WTC11 (cell line): ENCODE measurements at regions not wholly inside any gene's neighbourhood (a gene's known extent, or its start where the extent isn't known, plus 50 kb on each side); places are given as distances from the start of the nearest gene placed in this dataset.

Experiments
- ATAC-seq: fragments of 200-7000 bp; cut with Tn5 transposase; 2 replicates; pipeline ENCODE4 v1.10.0; 2021; ENCODE audit warnings: mild to moderate bottlenecking, moderate library complexity
- CTCF ChIA-PET: fragments of 300-600 bp; sonication (Branson Sonifier 250); formaldehyde crosslinking; loops from one replicate; lab custom pipeline; 2021; ENCODE audit warnings: antibody characterized with exemption; lab: Charles Lee
- POLR2A ChIA-PET: fragments of 350-600 bp; sonication (Branson Sonifier 250); formaldehyde crosslinking; loops from one replicate; lab custom pipeline; 2021; ENCODE audit warnings: antibody characterized with exemption; lab: Charles Lee
- DNase-seq: peaks from one replicate; pipeline ENCODE4 v3.0.0; 2021; ENCODE audit warnings: low spot score
- H3K27ac Mint-ChIP-seq: 2 replicates; pipeline ENCODE4 v1.8.0; 2021; ENCODE audit warnings: mixed read lengths
- H3K27me3 Mint-ChIP-seq: 2 replicates; pipeline ENCODE4 v1.8.0; 2021; ENCODE audit warnings: low read depth, mild to moderate bottlenecking, moderate library complexity, mixed read lengths
- H3K36me3 Mint-ChIP-seq: 2 replicates; pipeline ENCODE4 v1.8.0; 2021; ENCODE audit warnings: mixed read lengths
- H3K4me1 Mint-ChIP-seq: 2 replicates; pipeline ENCODE4 v1.8.0; 2022; ENCODE audit warnings: mixed read lengths
- H3K4me3 Mint-ChIP-seq: 2 replicates; pipeline ENCODE4 v1.8.0; 2021; ENCODE audit warnings: mild to moderate bottlenecking, moderate library complexity, mixed read lengths
- H3K9me3 Mint-ChIP-seq: 2 replicates; pipeline ENCODE4 v1.8.0; 2021; ENCODE audit warnings: mixed read lengths
- ATF1 ChIP-seq: sonication (generic); formaldehyde crosslinking; IDR thresholded peaks from 2 replicates; pipeline ENCODE4 v1.8.1; 2023; ENCODE audit warnings: mild to moderate bottlenecking, moderate library complexity, missing genetic modification reagents
- CDX4 ChIP-seq: fragments of 250-450 bp; sonication (Bioruptor Pico); IDR thresholded peaks from 2 replicates; pipeline ENCODE4 v1.9.0; 2021; ENCODE audit warnings: moderate library complexity, mild to moderate bottlenecking, inconsistent platforms, borderline replicate concordance
- ERG ChIP-seq: fragments of 250-450 bp; sonication (Bioruptor Pico); IDR thresholded peaks from 2 replicates; pipeline ENCODE4 v1.8.0; 2021; ENCODE audit warnings: mild to moderate bottlenecking
- ESRRA ChIP-seq: sonication (generic); formaldehyde crosslinking; IDR thresholded peaks from 2 replicates; pipeline ENCODE4 v1.8.1; 2022; ENCODE audit warnings: mild to moderate bottlenecking, missing genetic modification reagents, borderline replicate concordance
- GABPB1 ChIP-seq: sonication (generic); formaldehyde crosslinking; IDR thresholded peaks from 2 replicates; pipeline ENCODE4 v1.8.1; 2023; ENCODE audit warnings: mild to moderate bottlenecking, missing genetic modification reagents
- HMGA2 ChIP-seq: fragments of 250-450 bp; sonication (Bioruptor Pico); IDR thresholded peaks from 2 replicates; pipeline ENCODE4 v1.4.0; 2021; ENCODE audit warnings: mild to moderate bottlenecking, moderate library complexity
- HMGXB4 ChIP-seq: sonication (generic); formaldehyde crosslinking; IDR thresholded peaks from 2 replicates; pipeline ENCODE4 v1.8.1; 2023; ENCODE audit warnings: mild to moderate bottlenecking, moderate library complexity, missing genetic modification reagents
- JUN ChIP-seq: sonication (generic); formaldehyde crosslinking; IDR thresholded peaks from 2 replicates; pipeline ENCODE4 v1.8.0; 2023; ENCODE audit warnings: mild to moderate bottlenecking, missing genetic modification reagents
- NFYB ChIP-seq: sonication (generic); formaldehyde crosslinking; conservative IDR thresholded peaks from 2 replicates; pipeline ENCODE4 v1.8.0; 2022; ENCODE audit warnings: low read depth, missing genetic modification reagents
- OVOL2 ChIP-seq: fragments of 250-450 bp; sonication (Bioruptor Pico); IDR thresholded peaks from 2 replicates; pipeline ENCODE4 v1.9.0; 2021; ENCODE audit warnings: mild to moderate bottlenecking, borderline replicate concordance
- TCF7 ChIP-seq: sonication (generic); formaldehyde crosslinking; IDR thresholded peaks from 2 replicates; pipeline ENCODE4 v1.8.0; 2022; ENCODE audit warnings: mild to moderate bottlenecking, low read depth, missing genetic modification reagents, moderate library complexity
- USF1 ChIP-seq: sonication (generic); formaldehyde crosslinking; IDR thresholded peaks from 2 replicates; pipeline ENCODE4 v1.8.0; 2022; ENCODE audit warnings: mild to moderate bottlenecking, missing genetic modification reagents
- ZBTB21 ChIP-seq: sonication (generic); formaldehyde crosslinking; IDR thresholded peaks from 2 replicates; pipeline ENCODE4 v1.8.1; 2023; ENCODE audit warnings: mild to moderate bottlenecking, missing genetic modification reagents, borderline replicate concordance
- ZNF232 ChIP-seq: sonication (generic); formaldehyde crosslinking; IDR thresholded peaks from 2 replicates; pipeline ENCODE4 v1.8.0; 2022; ENCODE audit warnings: mild to moderate bottlenecking, missing genetic modification reagents
- ZNF396 ChIP-seq: fragments of 250-450 bp; sonication (Bioruptor Pico); IDR thresholded peaks from 2 replicates; pipeline ENCODE4 v1.8.0; 2021; ENCODE audit warnings: mild to moderate bottlenecking, moderate library complexity, borderline replicate concordance
- ZNF416 ChIP-seq: fragments of 250-450 bp; sonication (Bioruptor Pico); IDR thresholded peaks from 2 replicates; pipeline ENCODE4 v1.9.0; 2021; ENCODE audit warnings: mild to moderate bottlenecking, inconsistent platforms
- ZNF423 ChIP-seq: fragments of 250-450 bp; sonication (Bioruptor Pico); IDR thresholded peaks from 2 replicates; pipeline ENCODE4 v2.1.2; 2022; ENCODE audit warnings: mild to moderate bottlenecking, moderate library complexity
- ZNF671 ChIP-seq: fragments of 250-450 bp; sonication (Bioruptor Pico); IDR thresholded peaks from 2 replicates; pipeline ENCODE4 v1.8.0; 2021; ENCODE audit warnings: mild to moderate bottlenecking
- TF ChIP-seq, protein P1 (sequence below): sonication (generic); formaldehyde crosslinking; IDR thresholded peaks from 2 replicates; pipeline ENCODE4 v1.8.1; 2023; ENCODE audit warnings: mild to moderate bottlenecking, missing genetic modification reagents, borderline replicate concordance
- TF ChIP-seq, protein P2 (sequence below): fragments of 250-450 bp; sonication (Bioruptor Pico); IDR thresholded peaks from 2 replicates; pipeline ENCODE4 v1.9.0; 2021; ENCODE audit warnings: mild to moderate bottlenecking
- TF ChIP-seq, protein P3 (sequence below): sonication (generic); formaldehyde crosslinking; IDR thresholded peaks from 2 replicates; pipeline ENCODE4 v1.8.1; 2022; ENCODE audit warnings: low read depth, missing genetic modification reagents, borderline replicate concordance
- TF ChIP-seq, protein P4 (sequence below): sonication (generic); formaldehyde crosslinking; IDR thresholded peaks from 2 replicates; pipeline ENCODE4 v1.8.1; 2023; ENCODE audit warnings: mild to moderate bottlenecking, missing genetic modification reagents

DNA sequence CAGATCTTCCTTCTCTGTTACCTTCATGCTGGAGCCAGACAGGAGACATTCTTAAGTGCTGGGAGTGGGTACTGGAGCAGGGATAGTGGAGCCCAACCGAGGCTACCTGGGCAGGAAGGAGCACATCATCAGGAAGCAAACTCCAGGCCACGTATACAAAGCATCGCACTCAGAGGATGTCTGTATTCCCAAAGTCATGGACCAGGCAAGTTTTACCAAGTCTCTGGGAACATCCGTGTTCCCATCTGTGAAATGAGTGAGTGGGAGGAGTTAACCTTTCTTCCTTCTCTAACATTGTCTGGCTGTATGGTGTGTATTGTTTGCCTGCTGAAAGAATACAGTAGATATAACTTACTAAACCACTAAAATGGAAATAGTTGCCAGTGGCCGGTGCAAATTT, 175.0 kb upstream of the TMEM45B start (continued):
- TF ChIP-seq, protein P1, sequence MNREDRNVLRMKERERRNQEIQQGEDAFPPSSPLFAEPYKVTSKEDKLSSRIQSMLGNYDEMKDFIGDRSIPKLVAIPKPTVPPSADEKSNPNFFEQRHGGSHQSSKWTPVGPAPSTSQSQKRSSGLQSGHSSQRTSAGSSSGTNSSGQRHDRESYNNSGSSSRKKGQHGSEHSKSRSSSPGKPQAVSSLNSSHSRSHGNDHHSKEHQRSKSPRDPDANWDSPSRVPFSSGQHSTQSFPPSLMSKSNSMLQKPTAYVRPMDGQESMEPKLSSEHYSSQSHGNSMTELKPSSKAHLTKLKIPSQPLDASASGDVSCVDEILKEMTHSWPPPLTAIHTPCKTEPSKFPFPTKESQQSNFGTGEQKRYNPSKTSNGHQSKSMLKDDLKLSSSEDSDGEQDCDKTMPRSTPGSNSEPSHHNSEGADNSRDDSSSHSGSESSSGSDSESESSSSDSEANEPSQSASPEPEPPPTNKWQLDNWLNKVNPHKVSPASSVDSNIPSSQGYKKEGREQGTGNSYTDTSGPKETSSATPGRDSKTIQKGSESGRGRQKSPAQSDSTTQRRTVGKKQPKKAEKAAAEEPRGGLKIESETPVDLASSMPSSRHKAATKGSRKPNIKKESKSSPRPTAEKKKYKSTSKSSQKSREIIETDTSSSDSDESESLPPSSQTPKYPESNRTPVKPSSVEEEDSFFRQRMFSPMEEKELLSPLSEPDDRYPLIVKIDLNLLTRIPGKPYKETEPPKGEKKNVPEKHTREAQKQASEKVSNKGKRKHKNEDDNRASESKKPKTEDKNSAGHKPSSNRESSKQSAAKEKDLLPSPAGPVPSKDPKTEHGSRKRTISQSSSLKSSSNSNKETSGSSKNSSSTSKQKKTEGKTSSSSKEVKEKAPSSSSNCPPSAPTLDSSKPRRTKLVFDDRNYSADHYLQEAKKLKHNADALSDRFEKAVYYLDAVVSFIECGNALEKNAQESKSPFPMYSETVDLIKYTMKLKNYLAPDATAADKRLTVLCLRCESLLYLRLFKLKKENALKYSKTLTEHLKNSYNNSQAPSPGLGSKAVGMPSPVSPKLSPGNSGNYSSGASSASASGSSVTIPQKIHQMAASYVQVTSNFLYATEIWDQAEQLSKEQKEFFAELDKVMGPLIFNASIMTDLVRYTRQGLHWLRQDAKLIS (CRISPR knock-in tag), result no peak
- TF ChIP-seq ERG (CRISPR knock-in tag), result no peak
- TF ChIP-seq ZNF671, result no peak
- no peak for TF ChIP-seq USF1 (CRISPR knock-in tag)
- TF ChIP-seq ZNF232, result no peak
- TF ChIP-seq ATF1 (CRISPR knock-in tag), result no peak
- no peak for TF ChIP-seq ZNF423 (CRISPR knock-in tag)
- TF ChIP-seq TCF7 (CRISPR knock-in tag), result no peak
- TF ChIP-seq ESRRA (CRISPR knock-in tag), result no peak
- no peak for TF ChIP-seq GABPB1
- TF ChIP-seq, protein P2, sequence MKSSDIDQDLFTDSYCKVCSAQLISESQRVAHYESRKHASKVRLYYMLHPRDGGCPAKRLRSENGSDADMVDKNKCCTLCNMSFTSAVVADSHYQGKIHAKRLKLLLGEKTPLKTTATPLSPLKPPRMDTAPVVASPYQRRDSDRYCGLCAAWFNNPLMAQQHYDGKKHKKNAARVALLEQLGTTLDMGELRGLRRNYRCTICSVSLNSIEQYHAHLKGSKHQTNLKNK (CRISPR knock-in tag), result no peak
- TF ChIP-seq OVOL2 (CRISPR knock-in tag), result no peak

GRCh38 chr11:129643031-129643721, 172.5 kb upstream of the TMEM45B start:
- DNase-seq, result no peak
- ChIA-PET POLR2A (no interaction called here), CTCF (interaction anchor here (1.4 kb wide), 1 partner anchor 16 kb away, joined by 4 read pairs; no protein-coding TSS in a partner anchor)
- no peak overlapping the region for H3K27ac Mint-ChIP-seq
- no peak overlapping the region for H3K4me3 Mint-ChIP-seq
- 0 out of 2 replicates have a peak, but pooled peaks cover 4% of the 10 kb centered on the region for H3K9me3 Mint-ChIP-seq
- no peaks in the 10 kb centered on the region for H3K4me1 Mint-ChIP-seq
- ATAC-seq, result no peak
- no peaks in the 10 kb centered on the region for H3K36me3 Mint-ChIP-seq
- H3K27me3 Mint-ChIP-seq, result no peaks in the 10 kb centered on the region
- no peak for TF ChIP-seq GABPB1
- TF ChIP-seq, protein P3, sequence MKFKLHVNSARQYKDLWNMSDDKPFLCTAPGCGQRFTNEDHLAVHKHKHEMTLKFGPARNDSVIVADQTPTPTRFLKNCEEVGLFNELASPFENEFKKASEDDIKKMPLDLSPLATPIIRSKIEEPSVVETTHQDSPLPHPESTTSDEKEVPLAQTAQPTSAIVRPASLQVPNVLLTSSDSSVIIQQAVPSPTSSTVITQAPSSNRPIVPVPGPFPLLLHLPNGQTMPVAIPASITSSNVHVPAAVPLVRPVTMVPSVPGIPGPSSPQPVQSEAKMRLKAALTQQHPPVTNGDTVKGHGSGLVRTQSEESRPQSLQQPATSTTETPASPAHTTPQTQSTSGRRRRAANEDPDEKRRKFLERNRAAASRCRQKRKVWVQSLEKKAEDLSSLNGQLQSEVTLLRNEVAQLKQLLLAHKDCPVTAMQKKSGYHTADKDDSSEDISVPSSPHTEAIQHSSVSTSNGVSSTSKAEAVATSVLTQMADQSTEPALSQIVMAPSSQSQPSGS, result no peak
- no peak for TF ChIP-seq ZBTB21 (CRISPR knock-in tag)
- no peak for TF ChIP-seq JUN
- no peak for TF ChIP-seq ZNF396 (CRISPR knock-in tag)
- no peak for TF ChIP-seq HMGXB4 (CRISPR knock-in tag)
- TF ChIP-seq, protein P4, sequence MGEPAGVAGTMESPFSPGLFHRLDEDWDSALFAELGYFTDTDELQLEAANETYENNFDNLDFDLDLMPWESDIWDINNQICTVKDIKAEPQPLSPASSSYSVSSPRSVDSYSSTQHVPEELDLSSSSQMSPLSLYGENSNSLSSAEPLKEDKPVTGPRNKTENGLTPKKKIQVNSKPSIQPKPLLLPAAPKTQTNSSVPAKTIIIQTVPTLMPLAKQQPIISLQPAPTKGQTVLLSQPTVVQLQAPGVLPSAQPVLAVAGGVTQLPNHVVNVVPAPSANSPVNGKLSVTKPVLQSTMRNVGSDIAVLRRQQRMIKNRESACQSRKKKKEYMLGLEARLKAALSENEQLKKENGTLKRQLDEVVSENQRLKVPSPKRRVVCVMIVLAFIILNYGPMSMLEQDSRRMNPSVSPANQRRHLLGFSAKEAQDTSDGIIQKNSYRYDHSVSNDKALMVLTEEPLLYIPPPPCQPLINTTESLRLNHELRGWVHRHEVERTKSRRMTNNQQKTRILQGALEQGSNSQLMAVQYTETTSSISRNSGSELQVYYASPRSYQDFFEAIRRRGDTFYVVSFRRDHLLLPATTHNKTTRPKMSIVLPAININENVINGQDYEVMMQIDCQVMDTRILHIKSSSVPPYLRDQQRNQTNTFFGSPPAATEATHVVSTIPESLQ (CRISPR knock-in tag), result no peak
- TF ChIP-seq, protein P2 (CRISPR knock-in tag), result no peak
- TF ChIP-seq NFYB (CRISPR knock-in tag), result no peak
- no peak for TF ChIP-seq TCF7 (CRISPR knock-in tag)
- TF ChIP-seq HMGA2 (CRISPR knock-in tag), result no peak
- TF ChIP-seq USF1 (CRISPR knock-in tag), result no peak
- no peak for TF ChIP-seq ZNF416 (CRISPR knock-in tag)
- no peak for TF ChIP-seq CDX4
